Stimulated activated CD4-positive, alpha-beta T cell treated with anti-CD3 and anti-CD28 coated beads, Interleukin-4, amount 100 ng/mL, for 24 hours (primary cell): ENCODE measurements at regions not wholly inside any gene's neighbourhood (a gene's known extent, or its start where the extent isn't known, plus 50 kb on each side); places are given as distances from the start of the nearest gene placed in this dataset.
"Not testable (repeated sequence)": the region's sequence is repeated elsewhere in the genome, so short reads cannot be mapped to it uniquely, and the experiment has no call there.

ENCODE experiments used
- DNase-seq: peaks from one replicate; pipeline ENCODE4 v3.0.0-alpha.2; 2020

- DNase-seq = no peak
These were observed 135.4 kb upstream of the SERPINE2 start for GRCh38 chr2:224174521-224174920.

- DNase-seq = no peak
These were observed 134.8 kb upstream of the SERPINE2 start for GRCh38 chr2:224173933-224174332.

GRCh38 chr2:224173210-224173609 is 134.1 kb upstream of the SERPINE2 start:
- no peak for DNase-seq

GRCh38 chr2:224171226-224171625 is 132.1 kb upstream of the SERPINE2 start:
- DNase-seq = no peak

- DNase-seq = no peak
These were observed 130.8 kb upstream of the SERPINE2 start for GRCh38 chr2:224169847-224170246.

- DNase-seq = not testable (repeated sequence)
These were observed 128.7 kb upstream of the SERPINE2 start for GRCh38 chr2:224167781-224168180.

GRCh38 chr2:224166654-224167053 is 127.6 kb upstream of the SERPINE2 start:
- DNase-seq = no peak

- no peak for DNase-seq
These were observed 126.8 kb upstream of the SERPINE2 start for GRCh38 chr2:224165901-224166319.

GRCh38 chr2:224163566-224164307 is 124.7 kb upstream of the SERPINE2 start:
- DNase-seq = no peak

- DNase-seq = no peak
These were observed 123.0 kb upstream of the SERPINE2 start for GRCh38 chr2:224162122-224162521.

GRCh38 chr2:224161712-224162111 is 122.6 kb upstream of the SERPINE2 start:
- DNase-seq = no peak

GRCh38 chr2:224160917-224161316 is 121.8 kb upstream of the SERPINE2 start:
- DNase-seq = no peak

- no peak for DNase-seq
These were observed 120.4 kb upstream of the SERPINE2 start for GRCh38 chr2:224159345-224159928.

GRCh38 chr2:224158831-224159230 is 119.7 kb upstream of the SERPINE2 start:
- no peak for DNase-seq

- no peak for DNase-seq
These were observed 119.0 kb upstream of the SERPINE2 start for GRCh38 chr2:224158061-224158460.

GRCh38 chr2:224157655-224158054 is 118.6 kb upstream of the SERPINE2 start:
- no peak for DNase-seq

GRCh38 chr2:224156436-224156835 is 117.3 kb upstream of the SERPINE2 start:
- no peak for DNase-seq

- DNase-seq = no peak
These were observed 116.8 kb upstream of the SERPINE2 start for GRCh38 chr2:224155896-224156295.

- DNase-seq = no peak
These were observed 116.3 kb upstream of the SERPINE2 start for GRCh38 chr2:224155371-224155770.

- no peak for DNase-seq
These were observed 112.7 kb upstream of the SERPINE2 start for GRCh38 chr2:224151680-224152310.

GRCh38 chr2:224151161-224151560 is 112.1 kb upstream of the SERPINE2 start:
- no peak for DNase-seq

GRCh38 chr2:224148058-224148457 is 109.0 kb upstream of the SERPINE2 start:
- not testable (repeated sequence) for DNase-seq

- DNase-seq = no peak
These were observed 108.1 kb upstream of the SERPINE2 start for GRCh38 chr2:224147174-224147573.
